Hepatocyte (in vitro differentiated cells): ENCODE measurements at regions not wholly inside any gene's neighbourhood (a gene's known extent, or its start where the extent isn't known, plus 50 kb on each side); places are given as distances from the start of the nearest gene placed in this dataset.

Experiments used
- DNase-seq: peaks from one replicate; pipeline ENCODE4 v3.0.0-alpha.2; 2016; ENCODE audit warnings: low spot score
- H2AFZ ChIP-seq: fragments of 200-600 bp; sonication (generic); 2 replicates; pipeline ENCODE4 v1.6.0; 2016; ENCODE audit warnings: antibody characterized with exemption, mild to moderate bottlenecking
- H3K27ac ChIP-seq: fragments of 200-600 bp; sonication (generic); 2 replicates; pipeline ENCODE4 v1.5.1; 2016; ENCODE audit warnings: mild to moderate bottlenecking
- H3K27me3 ChIP-seq: fragments of 200-600 bp; sonication (generic); 2 replicates; pipeline ENCODE4 v1.6.1; 2016
- H3K36me3 ChIP-seq: fragments of 200-600 bp; sonication (generic); replicated peaks from 2 replicates; pipeline ENCODE4 v1.5.1; 2016; ENCODE audit warnings: low read depth; ENCODE audit not compliant: insufficient read depth
- H3K4me1 ChIP-seq: fragments of 200-600 bp; sonication (generic); 2 replicates; pipeline ENCODE4 v1.5.1; 2016; ENCODE audit warnings: mild to moderate bottlenecking, moderate library complexity; ENCODE audit not compliant: insufficient read depth
- H3K4me2 ChIP-seq: fragments of 200-600 bp; sonication (generic); 2 replicates; pipeline ENCODE4 v1.6.0; 2016
- H3K4me3 ChIP-seq: fragments of 200-600 bp; sonication (generic); 2 replicates; pipeline ENCODE4 v1.5.1; 2016; ENCODE audit warnings: mild to moderate bottlenecking
- H3K79me2 ChIP-seq: fragments of 200-600 bp; sonication (generic); 2 replicates; pipeline ENCODE4 v1.6.0; 2017; ENCODE audit warnings: mild to moderate bottlenecking
- H3K9me2 ChIP-seq: fragments of 200-600 bp; sonication (generic); replicated peaks from 2 replicates; pipeline ENCODE4 v1.6.0; 2017; ENCODE audit warnings: mild to moderate bottlenecking; ENCODE audit not compliant: insufficient read depth
- H3K9me3 ChIP-seq: fragments of 200-600 bp; sonication (generic); 2 replicates; pipeline ENCODE4 v1.5.1; 2016; ENCODE audit warnings: low read depth, mild to moderate bottlenecking
- H4K20me1 ChIP-seq: fragments of 200-600 bp; sonication (generic); 2 replicates; pipeline ENCODE4 v1.6.0; 2016; ENCODE audit warnings: mild to moderate bottlenecking; ENCODE audit not compliant: insufficient read depth, poor library complexity, severe bottlenecking
- CTCF ChIP-seq: fragments of 200-600 bp; sonication (generic); IDR thresholded peaks from 2 replicates; pipeline ENCODE4 v1.5.1; 2016; ENCODE audit warnings: antibody characterized with exemption, mild to moderate bottlenecking; ENCODE audit not compliant: poor library complexity
- EZH2 ChIP-seq: fragments of 200-600 bp; sonication (generic); IDR thresholded peaks from 2 replicates; pipeline ENCODE4 v1.6.1; 2016; ENCODE audit warnings: antibody characterized with exemption, mild to moderate bottlenecking, borderline replicate concordance
- EZH2phosphoT487 ChIP-seq: fragments of 200-600 bp; sonication (generic); IDR thresholded peaks from one replicate; pipeline ENCODE4 v1.6.1; 2018; ENCODE audit warnings: antibody characterized with exemption, mild to moderate bottlenecking, low read depth, moderate library complexity; ENCODE audit not compliant: unreplicated experiment, severe bottlenecking
- WGBS: methylation state at CpG from one replicate; pipeline ENCODE4 v1.1.6; 2016; ENCODE audit warnings: low lambda C conversion rate; ENCODE audit errors: missing lambda C conversion rate; 5-methylcytosine and 5-hydroxymethylcytosine counted together

GRCh38 chr6:99810295-99810694 is 183.7 kb downstream of the MCHR2 start:
- H3K27ac ChIP-seq, result peak overlapping the region; percentile 65
- H3K36me3 ChIP-seq, result no peaks in the 10 kb centered on the region
- no peaks in the 10 kb centered on the region for H3K9me2 ChIP-seq
- H3K4me3 ChIP-seq, result no peak overlapping the region
- no peaks in the 10 kb centered on the region for H3K79me2 ChIP-seq
- no peak overlapping the region for H2AFZ ChIP-seq
- H3K27me3 ChIP-seq, result peaks cover 2% of the 10 kb centered on the region
- H3K4me2 ChIP-seq, result no peak overlapping the region
- H3K9me3 ChIP-seq, result no peaks in the 10 kb centered on the region
- no peak for TF ChIP-seq CTCF
- no peaks in the 10 kb centered on the region for H4K20me1 ChIP-seq
- WGBS, result 82% methylated on average over 1 of the region's 1 CpG
- DNase-seq, result no peak
- H3K4me1 ChIP-seq, result peaks cover 7% of the 10 kb centered on the region

GRCh38 chr6:99810942-99811620 is 182.9 kb downstream of the MCHR2 start:
- H2AFZ ChIP-seq, result no peak overlapping the region
- no peak overlapping the region for H3K4me2 ChIP-seq
- no peaks in the 10 kb centered on the region for H3K9me2 ChIP-seq
- no peaks in the 10 kb centered on the region for H3K9me3 ChIP-seq
- no peaks in the 10 kb centered on the region for H3K79me2 ChIP-seq
- DNase-seq, result peak; percentile 52
- no peak overlapping the region for H3K4me3 ChIP-seq
- H3K27me3 ChIP-seq, result no peaks in the 10 kb centered on the region
- H3K27ac ChIP-seq, result peak overlapping the region; percentile 77
- no peak for TF ChIP-seq EZH2phosphoT487
- no peak for TF ChIP-seq EZH2
- no peak for TF ChIP-seq CTCF
- WGBS, result 74% methylated on average over 3 of the region's 3 CpGs
- H3K36me3 ChIP-seq, result no peaks in the 10 kb centered on the region
- H3K4me1 ChIP-seq, result peaks cover 7% of the 10 kb centered on the region
- no peaks in the 10 kb centered on the region for H4K20me1 ChIP-seq

GRCh38 chr6:99811636-99812035 is 182.4 kb downstream of the MCHR2 start:
- TF ChIP-seq EZH2, result no peak
- TF ChIP-seq EZH2phosphoT487, result no peak
- no peak for TF ChIP-seq CTCF
- Histone ChIP-seq H3K27ac (peak overlapping the region; percentile 77), H3K9me2 (no peaks in the 10 kb centered on the region), H2AFZ (no peak overlapping the region), H4K20me1 (no peaks in the 10 kb centered on the region), H3K79me2 (no peaks in the 10 kb centered on the region), H3K27me3 (no peaks in the 10 kb centered on the region), H3K36me3 (no peaks in the 10 kb centered on the region), H3K4me1 (peaks cover 7% of the 10 kb centered on the region), H3K4me2 (no peak overlapping the region), H3K4me3 (no peak overlapping the region), H3K9me3 (no peaks in the 10 kb centered on the region)
- no peak for DNase-seq
- WGBS, result 81% methylated on average over 1 of the region's 1 CpG

GRCh38 chr6:99813565-99813964 is 180.5 kb downstream of the MCHR2 start:
- DNase-seq, result no peak
- no peaks in the 10 kb centered on the region for H3K27me3 ChIP-seq
- no peaks in the 10 kb centered on the region for H4K20me1 ChIP-seq
- no peaks in the 10 kb centered on the region for H3K36me3 ChIP-seq
- H3K9me3 ChIP-seq, result no peaks in the 10 kb centered on the region
- H3K4me1 ChIP-seq, result peaks cover 6% of the 10 kb centered on the region
- H2AFZ ChIP-seq, result no peak overlapping the region
- no peak overlapping the region for H3K27ac ChIP-seq
- H3K79me2 ChIP-seq, result no peaks in the 10 kb centered on the region
- H3K9me2 ChIP-seq, result no peaks in the 10 kb centered on the region
- TF ChIP-seq EZH2phosphoT487, result no peak
- no peak overlapping the region for H3K4me2 ChIP-seq
- 76% methylated on average over 1 of the region's 1 CpG for WGBS
- no peak overlapping the region for H3K4me3 ChIP-seq
